H1 (cell line): ENCODE measurements at regions not wholly inside any gene's neighbourhood (a gene's known extent, or its start where the extent isn't known, plus 50 kb on each side); places are given as distances from the start of the nearest gene placed in this dataset.

Source experiments
- CTCF ChIA-PET: fragments of 300-600 bp; sonication (Branson Sonifier 250); formaldehyde crosslinking; loops from one replicate; lab custom pipeline; 2021; ENCODE audit not compliant: partially characterized antibody; lab: Charles Lee
- POLR2A ChIA-PET: fragments of 300-600 bp; sonication (Branson Sonifier 250); formaldehyde crosslinking; loops from one replicate; lab custom pipeline; 2021; ENCODE audit warnings: inconsistent platforms; ENCODE audit not compliant: partially characterized antibody; lab: Charles Lee
- DNase-seq, 2 experiments: peaks; one replicate each; pipeline versions ENCODE4 v3.0.0 to v3.0.0-alpha.2; 2010 to 2022; ENCODE audit warnings: low spot score in 2 of 2, low read depth in 1 of 2, mixed read lengths in 1 of 2
- FAIRE-seq: peaks from 2 replicates; lab custom pipeline; 2011; peaks lifted over from hg19 to GRCh38; lab: Jason Lieb, UNC
- H2AFZ ChIP-seq: 2 replicates; pipeline ENCODE4 v1.8.1; 2012; ENCODE audit warnings: low read length, inconsistent platforms
- H2AK5ac ChIP-seq: 2 replicates; pipeline ENCODE4 v1.6.1; 2013; ENCODE audit warnings: low read depth, low read length
- H2BK120ac ChIP-seq: replicated peaks from 2 replicates; pipeline ENCODE3; 2013; ENCODE audit warnings: low read depth, low read length, inconsistent platforms
- H2BK12ac ChIP-seq: 2 replicates; pipeline ENCODE4 v1.6.1; 2013; ENCODE audit warnings: low read depth, low read length
- H2BK15ac ChIP-seq: 2 replicates; pipeline ENCODE4 v1.6.1; 2013; ENCODE audit warnings: low read length
- H2BK20ac ChIP-seq: 2 replicates; pipeline ENCODE4 v1.6.1; 2013; ENCODE audit warnings: low read length
- H2BK5ac ChIP-seq: 2 replicates; pipeline ENCODE4 v1.6.1; 2013; ENCODE audit warnings: low read depth, low read length
- H3K14ac ChIP-seq: 2 replicates; pipeline ENCODE4 v1.6.1; 2013; ENCODE audit warnings: inconsistent platforms; ENCODE audit not compliant: insufficient read length
- H3K18ac ChIP-seq: 2 replicates; pipeline ENCODE4 v1.6.1; 2013; ENCODE audit warnings: low read length; ENCODE audit errors: extremely low read depth
- H3K23ac ChIP-seq: 2 replicates; pipeline ENCODE4 v1.6.1; 2013; ENCODE audit warnings: inconsistent platforms; ENCODE audit not compliant: insufficient read length
- H3K23me2 ChIP-seq: 2 replicates; pipeline ENCODE4 v1.6.1; 2013; ENCODE audit warnings: low read depth, low read length
- H3K27ac ChIP-seq: 2 replicates; pipeline ENCODE4 v1.6.1; 2011; ENCODE audit warnings: low read depth, low read length, inconsistent platforms
- H3K27me3 ChIP-seq, 4 experiments: replicated peaks in 1 of 4; 1 replicate in 1 of 4; 2 replicates in 3 of 4; pipeline versions ENCODE4 v1.6.1 to v1.8.1; 2011 to 2013; ENCODE audit warnings: low read length in 3 of 4, mild to moderate bottlenecking in 3 of 4, inconsistent platforms in 2 of 4, mixed read lengths in 2 of 4, moderate library complexity in 1 of 4; ENCODE audit not compliant: control insufficient read depth in 3 of 4, insufficient read depth in 3 of 4; ENCODE audit errors: extremely low read depth in 1 of 4
- H3K36me3 ChIP-seq, 4 experiments: 2 replicates each; pipeline versions ENCODE4 v1.6.1 to v1.8.1; 2011 to 2013; ENCODE audit warnings: mild to moderate bottlenecking in 4 of 4, low read length in 3 of 4, moderate library complexity in 2 of 4, control low read depth in 1 of 4, inconsistent platforms in 1 of 4; ENCODE audit not compliant: insufficient read depth in 4 of 4, control insufficient read depth in 2 of 4
- H3K4ac ChIP-seq: replicated peaks from 2 replicates; pipeline ENCODE3; 2013; ENCODE audit warnings: low read length, low read depth, mixed read lengths, inconsistent platforms; ENCODE audit not compliant: insufficient read length
- H3K4me1 ChIP-seq, 4 experiments: replicated peaks in 1 of 4; 1 replicate in 1 of 4; 2 replicates in 3 of 4; pipeline versions ENCODE4 v1.6.1 to v1.8.1; 2011 to 2013; ENCODE audit warnings: low read length in 3 of 4, inconsistent platforms in 2 of 4, mixed read lengths in 1 of 4; ENCODE audit not compliant: insufficient read depth in 4 of 4, control insufficient read depth in 3 of 4
- H3K4me2 ChIP-seq, 2 experiments: 2 replicates each; pipeline versions ENCODE4 v1.6.1 to v1.8.1; 2011 to 2013; ENCODE audit warnings: low read depth in 2 of 2, low read length in 2 of 2, control low read depth in 1 of 2, inconsistent platforms in 1 of 2, mild to moderate bottlenecking in 1 of 2; ENCODE audit not compliant: insufficient read depth in 1 of 2
- H3K4me3 ChIP-seq, 4 experiments: fragments of 200-600, 300-600 bp in 1 of 4; sonication (generic), shearing (Covaris generic), sonication (Bioruptor Twin) in 1 of 4; 2 replicates each; pipeline versions ENCODE4 v1.5.1 to v1.8.1; 2011 to 2016; ENCODE audit warnings: low read length in 4 of 4, low read depth in 3 of 4, control low read depth in 2 of 4, inconsistent platforms in 2 of 4, mild to moderate bottlenecking in 2 of 4, mixed read lengths in 1 of 4, moderate library complexity in 1 of 4; ENCODE audit not compliant: insufficient read depth in 2 of 4; ENCODE audit errors: extremely low read depth in 1 of 4
- H3K56ac ChIP-seq: replicated peaks from 2 replicates; pipeline ENCODE3; 2013; ENCODE audit warnings: low read depth, mild to moderate bottlenecking, mixed read lengths, low read length, inconsistent platforms; ENCODE audit not compliant: insufficient read length
- H3K79me1 ChIP-seq: 2 replicates; pipeline ENCODE4 v1.6.1; 2013; ENCODE audit warnings: low read depth, low read length, control low read depth
- H3K79me2 ChIP-seq, 2 experiments: 2 replicates each; pipeline versions ENCODE4 v1.6.1 to v1.8.1; 2012 to 2013; ENCODE audit warnings: low read length in 2 of 2, mild to moderate bottlenecking in 2 of 2, inconsistent platforms in 1 of 2; ENCODE audit not compliant: insufficient read depth in 2 of 2, control insufficient read depth in 1 of 2
- H3K9ac ChIP-seq, 4 experiments: replicated peaks in 1 of 4; 1 replicate in 1 of 4; 2 replicates in 3 of 4; pipeline versions ENCODE4 v1.6.1 to v1.8.1; 2011 to 2013; ENCODE audit warnings: low read depth in 3 of 4, low read length in 3 of 4, control low read depth in 2 of 4, mild to moderate bottlenecking in 2 of 4, moderate library complexity in 2 of 4, inconsistent platforms in 1 of 4; ENCODE audit errors: extremely low read depth in 1 of 4
- H3K9me3 ChIP-seq, 2 experiments: 2 replicates each; pipeline versions ENCODE4 v1.6.1 to v1.8.1; 2012 to 2013; ENCODE audit warnings: mild to moderate bottlenecking in 2 of 2, moderate library complexity in 2 of 2, control low read depth in 1 of 2, inconsistent platforms in 1 of 2, low read depth in 1 of 2, low read length in 1 of 2, mixed read lengths in 1 of 2; ENCODE audit not compliant: insufficient read depth in 2 of 2
- H4K20me1 ChIP-seq, 2 experiments: replicated peaks in 1 of 2; 2 replicates each; pipeline versions ENCODE3 to v1.8.1; 2011 to 2013; ENCODE audit warnings: inconsistent platforms in 2 of 2, low read length in 2 of 2, mild to moderate bottlenecking in 1 of 2; ENCODE audit not compliant: insufficient read depth in 2 of 2, control insufficient read depth in 1 of 2
- H4K5ac ChIP-seq: 2 replicates; pipeline ENCODE4 v1.6.1; 2013; ENCODE audit warnings: low read length, low read depth, mixed read lengths, inconsistent platforms; ENCODE audit not compliant: insufficient read length
- H4K8ac ChIP-seq: 2 replicates; pipeline ENCODE4 v1.8.0; 2013; ENCODE audit warnings: mild to moderate bottlenecking, moderate library complexity, low read length, inconsistent platforms; ENCODE audit not compliant: insufficient read depth; ENCODE audit errors: extremely low read depth
- H4K91ac ChIP-seq: replicated peaks from 2 replicates; pipeline ENCODE3; 2013; ENCODE audit warnings: low read length, mixed read lengths, inconsistent platforms; ENCODE audit not compliant: insufficient read length
- BACH1 ChIP-seq: IDR thresholded peaks from 2 replicates; pipeline ENCODE4 v1.6.1; 2012; ENCODE audit warnings: low read length, improper control_type of control experiment
- CBX5 ChIP-seq: fragments of 300-800, 300-1000 bp; sonication (generic); IDR thresholded peaks from 2 replicates; pipeline ENCODE4 v1.7.1; 2016; ENCODE audit warnings: antibody characterized with exemption, low read length, low read depth
- CBX8 ChIP-seq: fragments of 300-800, 300-1000 bp; sonication (generic); IDR thresholded peaks from 2 replicates; pipeline ENCODE4 v1.7.1; 2016; ENCODE audit warnings: low read depth, low read length, borderline replicate concordance
- EP300 ChIP-seq, 2 experiments: IDR thresholded peaks; 1 replicate in 1 of 2; 2 replicates in 1 of 2; pipeline ENCODE4 v1.6.1; 2011 to 2012; ENCODE audit warnings: low read depth in 2 of 2, low read length in 2 of 2, mild to moderate bottlenecking in 2 of 2, borderline replicate concordance in 1 of 2, inconsistent platforms in 1 of 2, moderate library complexity in 1 of 2
- EZH2 ChIP-seq: fragments of 200-600 bp; sonication (generic); IDR thresholded peaks from 2 replicates; pipeline ENCODE4 v1.7.1; 2012; ENCODE audit warnings: low read depth, mild to moderate bottlenecking, moderate library complexity, low read length, inconsistent platforms; ENCODE audit not compliant: severe bottlenecking
- GTF2F1 ChIP-seq: IDR thresholded peaks from 2 replicates; pipeline ENCODE4 v1.6.1; 2012; ENCODE audit warnings: low read depth, low read length, improper control_type of control experiment, borderline replicate concordance
- HDAC2 ChIP-seq, 2 experiments: fragments of 300-600 bp in 1 of 2; sonication (generic) in 1 of 2; IDR thresholded peaks; 2 replicates each; pipeline ENCODE4 v1.6.1; 2011 to 2012; ENCODE audit warnings: low read depth in 2 of 2, low read length in 2 of 2, mild to moderate bottlenecking in 2 of 2, moderate library complexity in 2 of 2, borderline replicate concordance in 1 of 2, inconsistent platforms in 1 of 2
- JUN ChIP-seq: IDR thresholded peaks from 2 replicates; pipeline ENCODE4 v1.6.1; 2011; ENCODE audit warnings: low read depth, mild to moderate bottlenecking, improper control_type of control experiment, low read length
- KDM5A ChIP-seq: fragments of 200-600 bp; IDR thresholded peaks from 2 replicates; pipeline ENCODE4 v1.7.1; 2012; ENCODE audit warnings: mild to moderate bottlenecking, low read length, inconsistent platforms, mixed read lengths
- POU5F1 ChIP-seq: IDR thresholded peaks from 2 replicates; pipeline ENCODE4 v1.6.1; 2011; ENCODE audit warnings: low read depth, mild to moderate bottlenecking, low read length, moderate library complexity
- RFX5 ChIP-seq: IDR thresholded peaks from 2 replicates; pipeline ENCODE4 v1.6.1; 2011; ENCODE audit warnings: low read depth, low read length, improper control_type of control experiment, borderline replicate concordance
- SP1 ChIP-seq: IDR thresholded peaks from 2 replicates; pipeline ENCODE4 v1.6.1; 2011; ENCODE audit warnings: low read depth, low read length
- TCF12 ChIP-seq: IDR thresholded peaks from 2 replicates; pipeline ENCODE4 v1.6.1; 2011; ENCODE audit warnings: low read depth, mild to moderate bottlenecking, low read length
- ZNF274 ChIP-seq: IDR thresholded peaks from 2 replicates; pipeline ENCODE4 v1.7.0; 2012; ENCODE audit warnings: low read length, borderline replicate concordance; ENCODE audit errors: extremely low read depth
- TF ChIP-seq, protein P1 (sequence below): IDR thresholded peaks from 2 replicates; pipeline ENCODE4 v1.6.1; 2011; ENCODE audit warnings: low read length, improper control_type of control experiment

DNA sequence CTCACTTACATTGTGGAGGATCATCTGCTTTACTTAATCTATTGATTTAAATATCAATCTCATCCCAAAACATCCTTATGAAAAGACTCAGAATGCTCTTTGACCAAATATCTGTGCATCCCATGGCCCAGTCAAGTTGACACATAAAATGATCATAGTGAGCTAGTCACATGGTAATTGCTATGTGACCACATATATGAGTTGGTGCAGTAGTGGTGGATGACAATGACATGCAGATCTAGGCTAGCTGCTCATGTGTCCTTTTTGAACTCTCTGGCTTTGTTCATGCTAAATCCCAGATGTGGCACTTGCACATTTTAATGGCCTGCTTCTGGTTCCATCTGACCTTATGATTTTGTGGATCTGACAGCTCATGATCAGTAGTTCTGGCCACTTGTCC lies 156.2 kb downstream of the NFKBIZ start:
- Histone ChIP-seq H3K27ac (no peak overlapping the region), H3K27me3 (no peaks in the 10 kb centered on the region), H2BK15ac (no peak overlapping the region), H3K4me3 (no peak overlapping the region), H3K23ac (no peak overlapping the region), H4K20me1 (no peaks in the 10 kb centered on the region), H3K4me2 (no peak overlapping the region), H2BK120ac (no peak overlapping the region), H2AK5ac (no peak overlapping the region), H2BK20ac (no peak overlapping the region), H2AFZ (no peak overlapping the region), H4K91ac (no peak overlapping the region), H4K5ac (no peak overlapping the region), H2BK12ac (no peak overlapping the region), H3K79me2 (no peaks in the 10 kb centered on the region), H3K18ac (no peak overlapping the region), H4K8ac (no peak overlapping the region), H3K36me3 (no peaks in the 10 kb centered on the region), H3K14ac (no peak overlapping the region), H3K9ac (no peak overlapping the region), H2BK5ac (no peak overlapping the region), H3K79me1 (no peaks in the 10 kb centered on the region), H3K56ac (no peak overlapping the region), H3K23me2 (no peaks in the 10 kb centered on the region), H3K9me3 (peaks cover 0 to 7% of the 10 kb centered on the region in 2 experiments; a peak in 2 of 4 replicates), H3K4ac (no peak overlapping the region), H3K4me1 (no peaks in the 10 kb centered on the region)
- ChIA-PET POLR2A (interaction anchor here (0.8 kb wide), 1 partner anchor 225 kb away, joined by 3 read pairs; no protein-coding TSS in a partner anchor), CTCF (no interaction called here)
- DNase-seq (no peak), FAIRE-seq (no peak)
- TF ChIP-seq ZNF274 (no peak), RFX5 (no peak), HDAC2 (IDR thresholded peaks at IDR 0.05; ENCODE audit: borderline replicate concordance in 1 of 2, low read depth in 2 of 2, low read length in 2 of 2) (no peak), TCF12 (no peak), EP300 (IDR thresholded peaks at IDR 0.05; ENCODE audit: borderline replicate concordance in 1 of 2, low read depth in 2 of 2, low read length in 2 of 2) (no peak), CBX8 (no peak), EZH2 (no peak), POU5F1 (no peak), SP1 (no peak), JUN (no peak), CBX5 (no peak), BACH1 (no peak), GTF2F1 (no peak), KDM5A (no peak)
- TF ChIP-seq, protein P1, sequence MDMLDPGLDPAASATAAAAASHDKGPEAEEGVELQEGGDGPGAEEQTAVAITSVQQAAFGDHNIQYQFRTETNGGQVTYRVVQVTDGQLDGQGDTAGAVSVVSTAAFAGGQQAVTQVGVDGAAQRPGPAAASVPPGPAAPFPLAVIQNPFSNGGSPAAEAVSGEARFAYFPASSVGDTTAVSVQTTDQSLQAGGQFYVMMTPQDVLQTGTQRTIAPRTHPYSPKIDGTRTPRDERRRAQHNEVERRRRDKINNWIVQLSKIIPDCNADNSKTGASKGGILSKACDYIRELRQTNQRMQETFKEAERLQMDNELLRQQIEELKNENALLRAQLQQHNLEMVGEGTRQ, result no peak
